ENCODE measurements at regions not wholly inside any gene's neighbourhood (a gene's known extent, or its start where the extent isn't known, plus 50 kb on each side); places are given as distances from the start of the nearest gene placed in this dataset.
"Not testable (repeated sequence)": the region's sequence is repeated elsewhere in the genome, so short reads cannot be mapped to it uniquely, and the experiment has no call there.

DNA sequence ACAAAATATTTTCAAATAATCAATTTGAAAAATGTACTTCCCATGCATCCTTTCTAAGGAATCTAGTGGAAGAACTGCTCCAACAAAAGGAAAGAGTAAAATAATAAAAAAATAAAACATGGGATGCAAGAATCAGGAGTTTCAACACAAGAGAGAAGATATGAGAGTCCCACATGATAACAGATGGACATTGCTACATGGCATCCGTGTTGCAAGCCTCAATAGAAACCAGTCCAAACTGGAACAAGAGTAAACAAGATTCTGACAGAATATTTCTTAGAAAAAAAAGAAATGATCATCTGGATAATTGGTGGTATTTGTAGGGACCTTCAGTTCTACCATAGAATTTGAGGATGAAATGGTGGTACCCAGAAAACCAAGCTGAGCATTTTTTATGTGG, 186.8 kb downstream of the FRK start:
- no peak overlapping the region for H3K4me3 Mint-ChIP-seq (ENCODE audit: unreplicated experiment)
- no TSS peak for BruUV-seq (replicated peaks)
- ChIA-PET POLR2A (interaction anchor here (0.9 kb wide), 1 partner anchor 16 kb away, joined by 3 read pairs; no protein-coding TSS in a partner anchor), CTCF (interaction anchor here (0.8 kb wide), 1 partner anchor 188 kb away, joined by 3 read pairs; no protein-coding TSS in a partner anchor)
- DNase-seq (ENCODE audit: unreplicated experiment), result no peak
- intact Hi-C loops (cut with micrococcal nuclease), result no loop called here
- H3K27me3 Mint-ChIP-seq (ENCODE audit: insufficient read depth, unreplicated experiment), result peaks cover 42% of the 10 kb centered on the region
- H3K9me3 Mint-ChIP-seq (ENCODE audit: unreplicated experiment), result no peaks in the 10 kb centered on the region
- TF ChIP-seq, protein P1, sequence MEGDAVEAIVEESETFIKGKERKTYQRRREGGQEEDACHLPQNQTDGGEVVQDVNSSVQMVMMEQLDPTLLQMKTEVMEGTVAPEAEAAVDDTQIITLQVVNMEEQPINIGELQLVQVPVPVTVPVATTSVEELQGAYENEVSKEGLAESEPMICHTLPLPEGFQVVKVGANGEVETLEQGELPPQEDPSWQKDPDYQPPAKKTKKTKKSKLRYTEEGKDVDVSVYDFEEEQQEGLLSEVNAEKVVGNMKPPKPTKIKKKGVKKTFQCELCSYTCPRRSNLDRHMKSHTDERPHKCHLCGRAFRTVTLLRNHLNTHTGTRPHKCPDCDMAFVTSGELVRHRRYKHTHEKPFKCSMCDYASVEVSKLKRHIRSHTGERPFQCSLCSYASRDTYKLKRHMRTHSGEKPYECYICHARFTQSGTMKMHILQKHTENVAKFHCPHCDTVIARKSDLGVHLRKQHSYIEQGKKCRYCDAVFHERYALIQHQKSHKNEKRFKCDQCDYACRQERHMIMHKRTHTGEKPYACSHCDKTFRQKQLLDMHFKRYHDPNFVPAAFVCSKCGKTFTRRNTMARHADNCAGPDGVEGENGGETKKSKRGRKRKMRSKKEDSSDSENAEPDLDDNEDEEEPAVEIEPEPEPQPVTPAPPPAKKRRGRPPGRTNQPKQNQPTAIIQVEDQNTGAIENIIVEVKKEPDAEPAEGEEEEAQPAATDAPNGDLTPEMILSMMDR (IDR thresholded peaks at IDR 0.05; ENCODE audit: unreplicated experiment), result no peak
- no peak overlapping the region for H3K27ac Mint-ChIP-seq (ENCODE audit: low read depth, unreplicated experiment)
- H3K36me3 Mint-ChIP-seq (ENCODE audit: insufficient read depth, unreplicated experiment), result no peaks in the 10 kb centered on the region
- H3K4me1 Mint-ChIP-seq (ENCODE audit: insufficient read depth, unreplicated experiment), result no peaks in the 10 kb centered on the region

DNA sequence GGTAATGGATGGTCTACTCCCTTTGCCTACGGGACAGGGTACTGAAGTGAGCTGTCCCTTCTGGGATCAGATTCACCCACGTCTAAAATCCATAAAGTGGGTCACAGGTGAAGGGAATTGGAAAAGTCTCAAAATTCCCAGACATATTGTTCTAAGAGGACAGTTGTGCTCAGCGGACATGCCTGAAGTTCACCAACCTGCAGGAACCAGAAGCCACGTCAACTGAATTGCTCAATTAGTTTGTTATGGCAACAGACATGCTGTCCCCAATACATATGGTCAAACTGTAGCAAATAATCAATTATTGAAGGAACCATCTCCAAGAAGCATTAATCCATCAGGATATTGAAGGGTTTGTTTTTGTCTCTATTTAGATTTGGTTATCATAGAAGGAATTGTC, 190.2 kb downstream of the FRK start:
- Mint-ChIP-seq H3K4me3 (ENCODE audit: unreplicated experiment) (no peak overlapping the region), H3K9me3 (ENCODE audit: unreplicated experiment) (no peaks in the 10 kb centered on the region), H3K4me1 (ENCODE audit: insufficient read depth, unreplicated experiment) (no peaks in the 10 kb centered on the region), H3K36me3 (ENCODE audit: insufficient read depth, unreplicated experiment) (no peaks in the 10 kb centered on the region), H3K27me3 (ENCODE audit: insufficient read depth, unreplicated experiment) (peaks cover 55% of the 10 kb centered on the region), H3K27ac (ENCODE audit: low read depth, unreplicated experiment) (no peak overlapping the region)
- TF ChIP-seq, protein P1 (IDR thresholded peaks at IDR 0.05; ENCODE audit: unreplicated experiment), result no peak
- POLR2A ChIA-PET, result no interaction called here
- no TSS peak for BruUV-seq (replicated peaks)
- intact Hi-C loops (cut with micrococcal nuclease), result no loop called here
- CTCF ChIA-PET, result interaction anchor here (0.6 kb wide), 1 partner anchor 27 kb away, joined by 3 read pairs; no protein-coding TSS in a partner anchor
- no peak for DNase-seq (ENCODE audit: unreplicated experiment)

DNA sequence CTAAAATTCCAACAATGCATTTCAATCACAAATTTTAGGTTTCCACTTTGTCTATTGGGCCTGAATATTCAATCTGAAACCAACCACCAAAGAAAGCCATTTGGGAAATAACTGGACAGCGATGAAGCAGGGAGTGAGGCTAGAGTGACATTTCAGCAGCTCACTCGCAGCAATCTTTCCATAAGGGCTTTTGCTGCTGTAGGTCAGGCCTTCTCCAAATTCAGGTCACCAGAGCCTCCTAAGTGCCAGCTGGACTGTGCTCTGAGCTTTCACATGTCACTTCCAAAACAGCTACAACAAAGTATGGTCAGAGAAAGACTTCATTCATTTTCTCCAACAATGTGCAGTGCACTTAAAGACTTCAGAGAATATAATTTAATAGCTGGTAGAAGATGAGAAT, 194.8 kb downstream of the FRK start:
- no peaks in the 10 kb centered on the region for H3K4me1 Mint-ChIP-seq (ENCODE audit: insufficient read depth, unreplicated experiment)
- BruUV-seq (replicated peaks), result no TSS peak
- H3K9me3 Mint-ChIP-seq (ENCODE audit: unreplicated experiment), result no peaks in the 10 kb centered on the region
- POLR2A ChIA-PET, result no interaction called here
- TF ChIP-seq, protein P1 (IDR thresholded peaks at IDR 0.05; ENCODE audit: unreplicated experiment), result no peak
- peaks cover 79% of the 10 kb centered on the region for H3K27me3 Mint-ChIP-seq (ENCODE audit: insufficient read depth, unreplicated experiment)
- no peak overlapping the region for H3K4me3 Mint-ChIP-seq (ENCODE audit: unreplicated experiment)
- intact Hi-C loops (cut with micrococcal nuclease), result no loop called here
- no peak overlapping the region for H3K27ac Mint-ChIP-seq (ENCODE audit: low read depth, unreplicated experiment)
- no peaks in the 10 kb centered on the region for H3K36me3 Mint-ChIP-seq (ENCODE audit: insufficient read depth, unreplicated experiment)
- CTCF ChIA-PET, result interaction anchor here (0.5 to 0.9 kb wide), 3 partner anchors 31 to 1722 kb away, joined by 3 read pairs; no protein-coding TSS in a partner anchor
- no peak for DNase-seq (ENCODE audit: unreplicated experiment)

DNA sequence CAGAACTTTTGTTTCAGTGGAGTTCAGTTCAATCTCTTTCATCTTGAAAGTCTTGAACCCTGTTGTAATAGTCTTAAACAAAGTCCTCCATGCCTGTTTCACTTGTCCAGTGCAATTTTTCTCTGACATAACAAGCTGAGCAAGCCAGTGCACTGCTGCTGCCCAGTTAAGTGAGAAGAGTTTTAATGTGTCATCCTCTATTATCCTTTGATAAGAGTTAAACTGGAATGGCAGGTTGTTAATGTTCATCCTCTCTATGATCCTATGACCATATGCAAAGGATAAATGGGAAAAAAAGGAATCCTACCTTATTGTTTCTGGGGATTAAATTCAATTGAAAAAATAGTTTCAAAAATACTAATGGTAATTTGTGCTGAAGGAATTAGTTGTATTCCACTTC, 197.5 kb downstream of the FRK start:
- Mint-ChIP-seq H3K36me3 (ENCODE audit: insufficient read depth, unreplicated experiment) (no peaks in the 10 kb centered on the region), H3K9me3 (ENCODE audit: unreplicated experiment) (no peaks in the 10 kb centered on the region), H3K4me3 (ENCODE audit: unreplicated experiment) (no peak overlapping the region), H3K27me3 (ENCODE audit: insufficient read depth, unreplicated experiment) (peaks cover 68% of the 10 kb centered on the region), H3K27ac (ENCODE audit: low read depth, unreplicated experiment) (no peak overlapping the region), H3K4me1 (ENCODE audit: insufficient read depth, unreplicated experiment) (no peaks in the 10 kb centered on the region)
- POLR2A ChIA-PET, result no interaction called here
- CTCF ChIA-PET, result no interaction called here
- no TSS peak for BruUV-seq (replicated peaks)
- TF ChIP-seq, protein P1 (IDR thresholded peaks at IDR 0.05; ENCODE audit: unreplicated experiment), result no peak
- intact Hi-C loops (cut with micrococcal nuclease), result no loop called here
- DNase-seq (ENCODE audit: unreplicated experiment), result no peak

DNA sequence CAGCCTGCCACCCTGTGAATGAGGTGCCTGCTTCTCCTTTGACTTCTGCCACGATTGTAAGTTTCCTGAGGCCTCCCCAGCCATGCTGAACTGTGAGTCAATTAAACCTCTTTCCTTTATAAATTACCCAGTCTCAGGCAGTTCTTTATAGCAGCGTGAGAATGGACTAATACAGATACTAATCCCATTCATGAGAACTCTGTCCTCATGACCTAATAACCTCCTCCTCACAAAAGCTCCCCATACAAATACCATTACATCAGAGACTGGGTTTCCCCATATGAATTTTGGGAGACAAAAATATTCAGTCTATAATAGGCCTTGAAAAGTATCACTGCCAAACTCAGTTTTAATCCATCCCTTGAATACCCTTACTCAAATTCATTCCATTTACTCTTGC, 199.0 kb downstream of the FRK start:
- H3K9me3 Mint-ChIP-seq (ENCODE audit: unreplicated experiment); H3K4me1 Mint-ChIP-seq (ENCODE audit: insufficient read depth, unreplicated experiment); POLR2A ChIA-PET; BruUV-seq (replicated peaks); intact Hi-C loops (cut with micrococcal nuclease); H3K4me3 Mint-ChIP-seq (ENCODE audit: unreplicated experiment); DNase-seq (ENCODE audit: unreplicated experiment); H3K27ac Mint-ChIP-seq (ENCODE audit: low read depth, unreplicated experiment); H3K36me3 Mint-ChIP-seq (ENCODE audit: insufficient read depth, unreplicated experiment): not testable (repeated sequence)
- CTCF ChIA-PET, result interaction anchor here (0.9 to 1.0 kb wide), 2 partner anchors 11 to 22 kb away, joined by 3 to 4 read pairs; no protein-coding TSS in a partner anchor
- peaks cover 62% of the 10 kb centered on the region for H3K27me3 Mint-ChIP-seq (ENCODE audit: insufficient read depth, unreplicated experiment)

DNA sequence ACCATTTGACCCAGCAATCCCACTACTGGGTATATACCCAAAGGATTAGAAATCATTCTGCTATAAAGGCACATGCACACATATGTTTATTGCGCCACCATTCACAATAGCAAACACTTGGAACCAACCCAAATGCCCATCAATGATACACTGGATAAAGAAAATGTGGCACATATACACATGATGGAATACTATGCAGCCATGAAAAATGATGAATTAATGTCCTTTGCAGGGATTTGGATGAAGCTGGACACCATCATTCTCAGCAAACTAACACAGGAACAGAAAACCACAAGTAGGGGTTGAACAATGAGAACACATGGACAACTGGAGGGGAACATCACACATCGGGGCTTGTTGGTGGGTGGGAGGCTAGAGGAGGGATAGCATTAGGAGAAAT, 201.1 kb downstream of the FRK start:
- DNase-seq (ENCODE audit: unreplicated experiment); H3K27ac Mint-ChIP-seq (ENCODE audit: low read depth, unreplicated experiment); H3K9me3 Mint-ChIP-seq (ENCODE audit: unreplicated experiment); POLR2A ChIA-PET; H3K4me1 Mint-ChIP-seq (ENCODE audit: insufficient read depth, unreplicated experiment); H3K36me3 Mint-ChIP-seq (ENCODE audit: insufficient read depth, unreplicated experiment); intact Hi-C loops (cut with micrococcal nuclease); BruUV-seq (replicated peaks); H3K4me3 Mint-ChIP-seq (ENCODE audit: unreplicated experiment): not testable (repeated sequence)
- H3K27me3 Mint-ChIP-seq (ENCODE audit: insufficient read depth, unreplicated experiment), result peaks cover 58% of the 10 kb centered on the region
- CTCF ChIA-PET, result interaction anchor here (0.6 kb wide), 1 partner anchor 591 kb away, joined by 3 read pairs; no protein-coding TSS in a partner anchor

Measured in MCF 10A (cell line).